GM23338 (cell line): ENCODE measurements at regions not wholly inside any gene's neighbourhood (a gene's known extent, or its start where the extent isn't known, plus 50 kb on each side); places are given as distances from the start of the nearest gene placed in this dataset.

Source experiments
- ATAC-seq: fragments of 200-7000 bp; cut with Tn5 transposase; 3 replicates; pipeline ENCODE4 v1.9.1; 2020
- DNase-seq: peaks from one replicate; pipeline ENCODE4 v3.0.0-alpha.2; 2015; ENCODE audit warnings: low spot score
- H2AFZ ChIP-seq: fragments of 200-600 bp; sonication (generic); 2 replicates; pipeline ENCODE4 v1.8.0; 2016; ENCODE audit warnings: antibody characterized with exemption, mild to moderate bottlenecking, moderate library complexity
- H3F3A ChIP-seq: fragments of 200-600 bp; sonication (generic); replicated peaks from 2 replicates; pipeline ENCODE4 v1.8.0; 2017; ENCODE audit warnings: antibody characterized with exemption, mixed run types, low read depth
- H3K27ac ChIP-seq: fragments of 200-600 bp; sonication (generic); 2 replicates; pipeline ENCODE4 v1.6.1; 2016; ENCODE audit warnings: low read depth
- H3K27me3 ChIP-seq: fragments of 200-600 bp; sonication (generic); 2 replicates; pipeline ENCODE4 v1.8.0; 2016; ENCODE audit warnings: mild to moderate bottlenecking, mixed run types, moderate library complexity; ENCODE audit not compliant: insufficient read depth
- H3K36me3 ChIP-seq: fragments of 200-600 bp; sonication (generic); 2 replicates; pipeline ENCODE4 v1.8.0; 2016; ENCODE audit warnings: mild to moderate bottlenecking; ENCODE audit not compliant: insufficient read depth
- H3K4me1 ChIP-seq: fragments of 200-600 bp; sonication (generic); 2 replicates; pipeline ENCODE4 v1.8.0; 2016; ENCODE audit warnings: mild to moderate bottlenecking, moderate library complexity; ENCODE audit not compliant: insufficient read depth
- H3K4me2 ChIP-seq: fragments of 200-600 bp; sonication (generic); 2 replicates; pipeline ENCODE4 v1.7.1; 2017; ENCODE audit warnings: mixed run types
- H3K4me3 ChIP-seq: fragments of 200-600 bp; sonication (generic); 2 replicates; pipeline ENCODE4 v1.6.1; 2016; ENCODE audit warnings: mixed run types
- H3K79me2 ChIP-seq: fragments of 200-600 bp; sonication (generic); replicated peaks from 2 replicates; pipeline ENCODE4 v1.8.0; 2017; ENCODE audit warnings: mild to moderate bottlenecking; ENCODE audit not compliant: insufficient read depth
- H3K9me2 ChIP-seq: fragments of 200-600 bp; sonication (generic); 2 replicates; pipeline ENCODE4 v1.8.0; 2017; ENCODE audit not compliant: insufficient read depth
- H4K20me1 ChIP-seq: fragments of 200-600 bp; sonication (generic); replicated peaks from 2 replicates; pipeline ENCODE4 v1.8.0; 2017; ENCODE audit warnings: mild to moderate bottlenecking; ENCODE audit not compliant: insufficient read depth
- H3K27ac Mint-ChIP-seq: 2 replicates; pipeline ENCODE4 v1.8.0; 2020; ENCODE audit warnings: inconsistent platforms, mild to moderate bottlenecking, moderate library complexity, mixed read lengths
- H3K27me3 Mint-ChIP-seq: 3 replicates; pipeline ENCODE4 v1.8.0; 2022; ENCODE audit warnings: low read depth, mild to moderate bottlenecking, moderate library complexity, mixed read lengths, inconsistent platforms; ENCODE audit not compliant: insufficient read depth, poor library complexity
- H3K36me3 Mint-ChIP-seq: 3 replicates; pipeline ENCODE4 v1.8.0; 2021; ENCODE audit warnings: low read depth, mild to moderate bottlenecking, inconsistent platforms, moderate library complexity, mixed read lengths
- H3K4me1 Mint-ChIP-seq: 3 replicates; pipeline ENCODE4 v1.8.0; 2020; ENCODE audit warnings: mild to moderate bottlenecking, inconsistent platforms, mixed read lengths
- H3K4me3 Mint-ChIP-seq: 3 replicates; pipeline ENCODE4 v1.8.0; 2021; ENCODE audit warnings: moderate library complexity, mild to moderate bottlenecking, inconsistent platforms, mixed read lengths
- H3K9me3 Mint-ChIP-seq: 3 replicates; pipeline ENCODE4 v1.8.0; 2020; ENCODE audit warnings: moderate library complexity, mild to moderate bottlenecking, inconsistent platforms, mixed read lengths
- CREB1 ChIP-seq: fragments of 250-450 bp; sonication (Bioruptor Pico); IDR thresholded peaks from 2 replicates; pipeline ENCODE4 v1.5.0; 2020; ENCODE audit warnings: low read depth, mild to moderate bottlenecking, moderate library complexity
- EZH2 ChIP-seq: fragments of 200-600 bp; sonication (generic); IDR thresholded peaks from one replicate; pipeline ENCODE4 v1.8.0; 2017; ENCODE audit warnings: antibody characterized with exemption, mild to moderate bottlenecking, low read depth; ENCODE audit not compliant: unreplicated experiment
- POLR2AphosphoS5 ChIP-seq: IDR thresholded peaks from 2 replicates; pipeline ENCODE4 v1.6.1; 2016; ENCODE audit warnings: antibody characterized with exemption, low read depth
- STAT1 ChIP-seq: IDR thresholded peaks from one replicate; pipeline ENCODE4 v1.6.1; 2016; ENCODE audit warnings: antibody characterized with exemption; ENCODE audit not compliant: unreplicated experiment
- ZNF114 ChIP-seq: fragments of 250-450 bp; sonication (Bioruptor Pico); IDR thresholded peaks from 2 replicates; pipeline ENCODE4 v1.5.0; 2020; ENCODE audit warnings: mild to moderate bottlenecking, moderate library complexity
- TF ChIP-seq, protein P1 (sequence below), 2 experiments: fragments of 200-600 bp in 1 of 2; sonication (generic) in 1 of 2; conservative IDR thresholded peaks; 2 replicates each; pipeline versions ENCODE4 v1.5.1 to v1.6.1; 2016 to 2017; ENCODE audit warnings: antibody characterized with exemption in 2 of 2, low read depth in 2 of 2, mild to moderate bottlenecking in 2 of 2, moderate library complexity in 1 of 2
- TF ChIP-seq, protein P2 (sequence below): fragments of 250-450 bp; sonication (Bioruptor Pico); IDR thresholded peaks from 2 replicates; pipeline ENCODE4 v1.5.0; 2020; ENCODE audit warnings: mild to moderate bottlenecking, moderate library complexity

- TF ChIP-seq, protein P1, sequence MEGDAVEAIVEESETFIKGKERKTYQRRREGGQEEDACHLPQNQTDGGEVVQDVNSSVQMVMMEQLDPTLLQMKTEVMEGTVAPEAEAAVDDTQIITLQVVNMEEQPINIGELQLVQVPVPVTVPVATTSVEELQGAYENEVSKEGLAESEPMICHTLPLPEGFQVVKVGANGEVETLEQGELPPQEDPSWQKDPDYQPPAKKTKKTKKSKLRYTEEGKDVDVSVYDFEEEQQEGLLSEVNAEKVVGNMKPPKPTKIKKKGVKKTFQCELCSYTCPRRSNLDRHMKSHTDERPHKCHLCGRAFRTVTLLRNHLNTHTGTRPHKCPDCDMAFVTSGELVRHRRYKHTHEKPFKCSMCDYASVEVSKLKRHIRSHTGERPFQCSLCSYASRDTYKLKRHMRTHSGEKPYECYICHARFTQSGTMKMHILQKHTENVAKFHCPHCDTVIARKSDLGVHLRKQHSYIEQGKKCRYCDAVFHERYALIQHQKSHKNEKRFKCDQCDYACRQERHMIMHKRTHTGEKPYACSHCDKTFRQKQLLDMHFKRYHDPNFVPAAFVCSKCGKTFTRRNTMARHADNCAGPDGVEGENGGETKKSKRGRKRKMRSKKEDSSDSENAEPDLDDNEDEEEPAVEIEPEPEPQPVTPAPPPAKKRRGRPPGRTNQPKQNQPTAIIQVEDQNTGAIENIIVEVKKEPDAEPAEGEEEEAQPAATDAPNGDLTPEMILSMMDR (conservative IDR thresholded peaks at IDR 0.05; ENCODE audit: low read depth in 2 of 2), result no peak
Observed at GRCh38 chr2:5052905-5053304, 639.3 kb upstream of the SOX11 start (continued).

DNA sequence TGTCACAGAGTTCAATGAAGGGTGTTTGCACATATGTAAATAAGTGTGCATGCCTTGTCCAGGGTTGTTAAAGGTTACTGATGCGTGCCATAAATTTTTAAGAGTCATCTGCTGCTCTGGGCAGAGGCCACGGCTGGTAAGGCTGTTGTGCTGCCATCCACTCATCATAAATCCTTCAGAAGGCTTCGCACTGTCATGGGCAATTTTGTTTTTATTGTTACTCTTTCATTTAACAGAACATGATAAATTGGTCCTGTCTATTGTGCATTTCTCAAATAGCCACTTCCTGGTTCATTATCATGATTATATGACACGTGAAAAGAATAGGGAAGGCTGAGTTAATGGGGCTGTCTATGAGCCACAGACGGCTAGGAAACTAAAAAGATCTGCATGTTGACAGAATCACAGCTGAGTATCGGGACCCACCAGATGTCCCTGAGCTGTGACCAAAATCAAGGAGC, 634.3 kb upstream of the SOX11 start:
- Histone ChIP-seq H3K27me3 (no peaks in the 10 kb centered on the region), H3K4me2 (no peak overlapping the region), H3K79me2 (no peaks in the 10 kb centered on the region), H4K20me1 (no peaks in the 10 kb centered on the region), H2AFZ (no peak overlapping the region), H3K9me2 (no peaks in the 10 kb centered on the region), H3K27ac (no peak overlapping the region), H3K4me3 (no peak overlapping the region), H3K4me1 (no peaks in the 10 kb centered on the region; the same call in 1 of the 2 replicates), H3F3A (no peaks in the 10 kb centered on the region), H3K36me3 (no peaks in the 10 kb centered on the region)
- Mint-ChIP-seq H3K4me1 (peaks cover 2% of the 10 kb centered on the region; the same call in 2 of the 3 replicates), H3K9me3 (peaks cover 59% of the 10 kb centered on the region), H3K27me3 (no peaks in the 10 kb centered on the region), H3K27ac (no peak overlapping the region), H3K4me3 (no peak overlapping the region), H3K36me3 (peaks cover 3% of the 10 kb centered on the region; the same call in 1 of the 3 replicates)
- ATAC-seq, result no peak
- TF ChIP-seq POLR2AphosphoS5 (no peak), CREB1 (CRISPR knock-in tag) (no peak), EZH2 (no peak)
- DNase-seq, result no peak

- Histone ChIP-seq H3F3A (no peaks in the 10 kb centered on the region), H3K27ac (no peak overlapping the region), H4K20me1 (no peaks in the 10 kb centered on the region), H3K79me2 (no peaks in the 10 kb centered on the region), H2AFZ (no peak overlapping the region), H3K27me3 (no peaks in the 10 kb centered on the region), H3K4me2 (no peak overlapping the region), H3K9me2 (no peaks in the 10 kb centered on the region), H3K4me3 (no peak overlapping the region), H3K4me1 (peaks cover 24% of the 10 kb centered on the region), H3K36me3 (no peaks in the 10 kb centered on the region)
- no peak for ATAC-seq
- DNase-seq, result no peak
- Mint-ChIP-seq H3K4me1 (peaks cover 18% of the 10 kb centered on the region), H3K36me3 (peaks cover 5% of the 10 kb centered on the region; the same call in 1 of the 3 replicates), H3K9me3 (peaks cover 67% of the 10 kb centered on the region), H3K27ac (no peak overlapping the region), H3K4me3 (no peak overlapping the region), H3K27me3 (peaks cover 2% of the 10 kb centered on the region)
- TF ChIP-seq, protein P1 (conservative IDR thresholded peaks at IDR 0.05; ENCODE audit: low read depth in 2 of 2), result no peak
- TF ChIP-seq POLR2AphosphoS5 (no peak), STAT1 (no peak), CREB1 (CRISPR knock-in tag) (no peak), ZNF114 (CRISPR knock-in tag) (no peak)
- TF ChIP-seq, protein P2, sequence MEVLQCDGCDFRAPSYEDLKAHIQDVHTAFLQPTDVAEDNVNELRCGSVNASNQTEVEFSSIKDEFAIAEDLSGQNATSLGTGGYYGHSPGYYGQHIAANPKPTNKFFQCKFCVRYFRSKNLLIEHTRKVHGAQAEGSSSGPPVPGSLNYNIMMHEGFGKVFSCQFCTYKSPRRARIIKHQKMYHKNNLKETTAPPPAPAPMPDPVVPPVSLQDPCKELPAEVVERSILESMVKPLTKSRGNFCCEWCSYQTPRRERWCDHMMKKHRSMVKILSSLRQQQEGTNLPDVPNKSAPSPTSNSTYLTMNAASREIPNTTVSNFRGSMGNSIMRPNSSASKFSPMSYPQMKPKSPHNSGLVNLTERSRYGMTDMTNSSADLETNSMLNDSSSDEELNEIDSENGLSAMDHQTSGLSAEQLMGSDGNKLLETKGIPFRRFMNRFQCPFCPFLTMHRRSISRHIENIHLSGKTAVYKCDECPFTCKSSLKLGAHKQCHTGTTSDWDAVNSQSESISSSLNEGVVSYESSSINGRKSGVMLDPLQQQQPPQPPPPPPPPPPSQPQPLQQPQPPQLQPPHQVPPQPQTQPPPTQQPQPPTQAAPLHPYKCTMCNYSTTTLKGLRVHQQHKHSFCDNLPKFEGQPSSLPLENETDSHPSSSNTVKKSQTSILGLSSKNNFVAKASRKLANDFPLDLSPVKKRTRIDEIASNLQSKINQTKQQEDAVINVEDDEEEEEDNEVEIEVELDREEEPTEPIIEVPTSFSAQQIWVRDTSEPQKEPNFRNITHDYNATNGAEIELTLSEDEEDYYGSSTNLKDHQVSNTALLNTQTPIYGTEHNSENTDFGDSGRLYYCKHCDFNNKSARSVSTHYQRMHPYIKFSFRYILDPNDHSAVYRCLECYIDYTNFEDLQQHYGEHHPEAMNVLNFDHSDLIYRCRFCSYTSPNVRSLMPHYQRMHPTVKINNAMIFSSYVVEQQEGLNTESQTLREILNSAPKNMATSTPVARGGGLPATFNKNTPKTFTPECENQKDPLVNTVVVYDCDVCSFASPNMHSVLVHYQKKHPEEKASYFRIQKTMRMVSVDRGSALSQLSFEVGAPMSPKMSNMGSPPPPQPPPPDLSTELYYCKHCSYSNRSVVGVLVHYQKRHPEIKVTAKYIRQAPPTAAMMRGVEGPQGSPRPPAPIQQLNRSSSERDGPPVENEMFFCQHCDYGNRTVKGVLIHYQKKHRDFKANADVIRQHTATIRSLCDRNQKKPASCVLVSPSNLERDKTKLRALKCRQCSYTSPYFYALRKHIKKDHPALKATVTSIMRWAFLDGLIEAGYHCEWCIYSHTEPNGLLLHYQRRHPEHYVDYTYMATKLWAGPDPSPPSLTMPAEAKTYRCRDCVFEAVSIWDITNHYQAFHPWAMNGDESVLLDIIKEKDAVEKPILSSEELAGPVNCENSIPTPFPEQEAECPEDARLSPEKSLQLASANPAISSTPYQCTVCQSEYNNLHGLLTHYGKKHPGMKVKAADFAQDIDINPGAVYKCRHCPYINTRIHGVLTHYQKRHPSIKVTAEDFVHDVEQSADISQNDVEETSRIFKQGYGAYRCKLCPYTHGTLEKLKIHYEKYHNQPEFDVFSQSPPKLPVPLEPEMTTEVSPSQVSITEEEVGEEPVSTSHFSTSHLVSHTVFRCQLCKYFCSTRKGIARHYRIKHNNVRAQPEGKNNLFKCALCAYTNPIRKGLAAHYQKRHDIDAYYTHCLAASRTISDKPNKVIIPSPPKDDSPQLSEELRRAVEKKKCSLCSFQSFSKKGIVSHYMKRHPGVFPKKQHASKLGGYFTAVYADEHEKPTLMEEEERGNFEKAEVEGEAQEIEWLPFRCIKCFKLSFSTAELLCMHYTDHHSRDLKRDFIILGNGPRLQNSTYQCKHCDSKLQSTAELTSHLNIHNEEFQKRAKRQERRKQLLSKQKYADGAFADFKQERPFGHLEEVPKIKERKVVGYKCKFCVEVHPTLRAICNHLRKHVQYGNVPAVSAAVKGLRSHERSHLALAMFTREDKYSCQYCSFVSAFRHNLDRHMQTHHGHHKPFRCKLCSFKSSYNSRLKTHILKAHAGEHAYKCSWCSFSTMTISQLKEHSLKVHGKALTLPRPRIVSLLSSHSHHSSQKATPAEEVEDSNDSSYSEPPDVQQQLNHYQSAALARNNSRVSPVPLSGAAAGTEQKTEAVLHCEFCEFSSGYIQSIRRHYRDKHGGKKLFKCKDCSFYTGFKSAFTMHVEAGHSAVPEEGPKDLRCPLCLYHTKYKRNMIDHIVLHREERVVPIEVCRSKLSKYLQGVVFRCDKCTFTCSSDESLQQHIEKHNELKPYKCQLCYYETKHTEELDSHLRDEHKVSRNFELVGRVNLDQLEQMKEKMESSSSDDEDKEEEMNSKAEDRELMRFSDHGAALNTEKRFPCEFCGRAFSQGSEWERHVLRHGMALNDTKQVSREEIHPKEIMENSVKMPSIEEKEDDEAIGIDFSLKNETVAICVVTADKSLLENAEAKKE, result no peak
Observed at GRCh38 chr2:5060956-5061355, 631.2 kb upstream of the SOX11 start.
